IMR-90 (cell line): ENCODE measurements at regions not wholly inside any gene's neighbourhood (a gene's known extent, or its start where the extent isn't known, plus 50 kb on each side); places are given as distances from the start of the nearest gene placed in this dataset.

Experiments
- ATAC-seq: fragments of 200-7000 bp; cut with Tn5 transposase; 2 replicates; pipeline ENCODE4 v1.9.1; 2020; ENCODE audit warnings: low read depth, mild to moderate bottlenecking, moderate library complexity
- BruUV-seq: library from RNA; stranded (reverse); fragments of 400-500 nt; replicated peaks from 2 replicates; lab custom pipeline; 2021; lab: Mats Ljungman, UMichigan
- CTCF ChIA-PET: fragments of 300-600 bp; formaldehyde crosslinking; extraction: SDS; loops from one replicate; lab custom pipeline; 2021; ENCODE audit warnings: antibody characterized with exemption; lab: Yijun Ruan, JAX
- POLR2A ChIA-PET: fragments of 300-600 bp; sonication (Branson Sonifier 250); formaldehyde crosslinking; loops from one replicate; lab custom pipeline; 2022; ENCODE audit warnings: antibody characterized with exemption; ENCODE audit not compliant: unreplicated experiment; lab: Charles Lee
- DNase-seq: peaks from one replicate; pipeline ENCODE4 v3.0.0; 2013
- H2AFZ ChIP-seq: replicated peaks from 2 replicates; pipeline ENCODE3; 2013; ENCODE audit warnings: low read length, mild to moderate bottlenecking; ENCODE audit not compliant: poor library complexity
- H2AK5ac ChIP-seq: 2 replicates; pipeline ENCODE4 v1.6.1; 2013; ENCODE audit warnings: low read depth, low read length, inconsistent platforms
- H2AK9ac ChIP-seq: replicated peaks from 2 replicates; pipeline ENCODE3; 2013; ENCODE audit warnings: mild to moderate bottlenecking, low read depth, low read length, moderate library complexity; ENCODE audit not compliant: poor library complexity
- H2BK120ac ChIP-seq: 2 replicates; pipeline ENCODE4 v1.6.1; 2013; ENCODE audit warnings: low read depth, low read length, inconsistent platforms
- H2BK15ac ChIP-seq: 3 replicates; pipeline ENCODE4 v1.6.1; 2013; ENCODE audit warnings: low read depth, low read length, inconsistent platforms
- H2BK20ac ChIP-seq: 2 replicates; pipeline ENCODE4 v1.6.1; 2013; ENCODE audit warnings: low read depth, mild to moderate bottlenecking, inconsistent platforms, low read length, moderate library complexity
- H2BK5ac ChIP-seq: 2 replicates; pipeline ENCODE4 v1.6.1; 2013; ENCODE audit warnings: mild to moderate bottlenecking, low read depth, low read length, inconsistent platforms; ENCODE audit not compliant: poor library complexity, severe bottlenecking
- H3K14ac ChIP-seq: replicated peaks from 2 replicates; pipeline ENCODE4 v1.6.1; 2013; ENCODE audit warnings: low read depth, low read length, inconsistent platforms
- H3K18ac ChIP-seq: 2 replicates; pipeline ENCODE4 v1.6.1; 2013; ENCODE audit warnings: low read depth, low read length, control low read depth
- H3K23ac ChIP-seq: 2 replicates; pipeline ENCODE4 v1.6.1; 2013; ENCODE audit warnings: low read depth, low read length, inconsistent platforms
- H3K27ac ChIP-seq: 2 replicates; pipeline ENCODE4 v1.5.1; 2013; ENCODE audit warnings: mild to moderate bottlenecking, control low read depth, low read length; ENCODE audit not compliant: insufficient read depth
- H3K27me3 ChIP-seq: 2 replicates; pipeline ENCODE4 v1.6.1; 2013; ENCODE audit warnings: low read length; ENCODE audit not compliant: control insufficient read depth, insufficient read depth
- H3K36me3 ChIP-seq: 2 replicates; pipeline ENCODE4 v1.6.1; 2013; ENCODE audit warnings: low read length, mixed read lengths; ENCODE audit not compliant: control insufficient read depth, insufficient read depth
- H3K4ac ChIP-seq: 2 replicates; pipeline ENCODE4 v1.6.1; 2013; ENCODE audit warnings: low read depth, low read length, inconsistent platforms
- H3K4me1 ChIP-seq: 2 replicates; pipeline ENCODE4 v1.6.1; 2013; ENCODE audit warnings: low read length, mixed read lengths; ENCODE audit not compliant: control insufficient read depth, insufficient read depth
- H3K4me2 ChIP-seq: 2 replicates; pipeline ENCODE4 v1.6.1; 2013; ENCODE audit warnings: low read depth, mild to moderate bottlenecking, control low read depth, low read length, moderate library complexity
- H3K4me3 ChIP-seq: 2 replicates; pipeline ENCODE4 v1.5.1; 2013; ENCODE audit warnings: low read depth, mild to moderate bottlenecking, control low read depth, low read length, moderate library complexity; ENCODE audit not compliant: insufficient read depth
- H3K56ac ChIP-seq: 2 replicates; pipeline ENCODE4 v1.6.1; 2013; ENCODE audit warnings: low read length, inconsistent platforms; ENCODE audit not compliant: insufficient read depth; ENCODE audit errors: extremely low read depth
- H3K79me1 ChIP-seq, 2 experiments: 2 replicates each; pipeline ENCODE4 v1.6.1; 2013; ENCODE audit warnings: low read length in 2 of 2, inconsistent platforms in 1 of 2, low read depth in 1 of 2
- H3K9ac ChIP-seq: 2 replicates; pipeline ENCODE4 v1.6.1; 2013; ENCODE audit warnings: low read depth, low read length, control low read depth
- H3K9me1 ChIP-seq: 2 replicates; pipeline ENCODE4 v1.6.1; 2013; ENCODE audit warnings: low read length, inconsistent platforms; ENCODE audit not compliant: insufficient read depth
- H3K9me3 ChIP-seq: 2 replicates; pipeline ENCODE4 v1.6.1; 2013; ENCODE audit warnings: low read length; ENCODE audit not compliant: control insufficient read depth, insufficient read depth
- H4K20me1 ChIP-seq: 2 replicates; pipeline ENCODE4 v1.6.1; 2013; ENCODE audit warnings: low read length, inconsistent platforms; ENCODE audit not compliant: insufficient read depth
- H4K5ac ChIP-seq: 2 replicates; pipeline ENCODE4 v1.6.1; 2013; ENCODE audit warnings: mild to moderate bottlenecking, low read depth, low read length, control low read depth
- H4K8ac ChIP-seq, 2 experiments: 2 replicates each; pipeline ENCODE4 v1.6.1; 2013; ENCODE audit warnings: low read depth in 2 of 2, low read length in 2 of 2, control low read depth in 1 of 2, inconsistent platforms in 1 of 2
- H4K91ac ChIP-seq: 2 replicates; pipeline ENCODE4 v1.6.1; 2013; ENCODE audit warnings: low read depth, low read length, inconsistent platforms; ENCODE audit not compliant: insufficient read depth
- CEBPB ChIP-seq: IDR thresholded peaks from 2 replicates; pipeline ENCODE4 v1.6.1; 2012; ENCODE audit warnings: low read depth, low read length, improper control_type of control experiment
- CHD1 ChIP-seq: IDR thresholded peaks from 2 replicates; pipeline ENCODE4 v1.6.1; 2012; ENCODE audit warnings: low read depth, low read length, improper control_type of control experiment
- CTCF ChIP-seq: conservative IDR thresholded peaks from 2 replicates; pipeline ENCODE4 v1.5.1; 2012; ENCODE audit warnings: mild to moderate bottlenecking, low read depth, low read length, improper control_type of control experiment
- ELK1 ChIP-seq: fragments of 150-350 bp; IDR thresholded peaks from 2 replicates; pipeline ENCODE4 v1.6.1; 2016; ENCODE audit warnings: low read depth, mild to moderate bottlenecking, low read length, moderate library complexity, borderline replicate concordance
- MAFK ChIP-seq: IDR thresholded peaks from 2 replicates; pipeline ENCODE4 v1.6.1; 2012; ENCODE audit warnings: low read depth, low read length, improper control_type of control experiment
- NFE2L2 ChIP-seq: fragments of 150-350 bp; IDR thresholded peaks from 2 replicates; pipeline ENCODE4 v1.6.1; 2016; ENCODE audit warnings: low read depth, mild to moderate bottlenecking, low read length
- RCOR1 ChIP-seq: IDR thresholded peaks from 2 replicates; pipeline ENCODE4 v1.6.1; 2012; ENCODE audit warnings: mild to moderate bottlenecking, low read length, improper control_type of control experiment; ENCODE audit not compliant: insufficient replicate concordance
- USF2 ChIP-seq: fragments of 150-350 bp; IDR thresholded peaks from 2 replicates; pipeline ENCODE4 v1.6.1; 2017; ENCODE audit warnings: mild to moderate bottlenecking, antibody characterized with exemption, low read length, low read depth
- WGBS, 2 experiments: methylation state at CpG; one replicate each; pipeline versions ENCODE4 v1.1.5 to v1.1.7; 2013; ENCODE audit warnings: missing lambda C conversion rate in 2 of 2; ENCODE audit not compliant: insufficient read length in 1 of 2; ENCODE audit errors: extremely low coverage in 2 of 2; 5-methylcytosine and 5-hydroxymethylcytosine counted together
- dilution Hi-C: fragments of 300-500 bp; cut with HindIII; formaldehyde crosslinking; loops from one replicate; pipeline ENCODE4 v1.14.3; 2018; ENCODE audit warnings: low sequenced_read_pairs; ENCODE audit not compliant: unreplicated experiment
- in situ Hi-C: fragments of 300-500 bp; cut with MboI; formaldehyde crosslinking; loops from 3 replicates; pipeline ENCODE4 v1.14.3; 2019; ENCODE audit warnings: low sequenced_read_pairs, inconsistent platforms, mixed read lengths
- intact Hi-C: fragments of 100-400 bp; cut with micrococcal nuclease; formaldehyde crosslinking; loops from 2 replicates; pipeline ENCODE4 v1.10.0; 2022

GRCh38 chr3:96760956-96761355 is 53.4 kb upstream of the EPHA6 start:
- intact Hi-C loops, result no loop called here
- Histone ChIP-seq H3K9me1 (no peaks in the 10 kb centered on the region), H3K18ac (no peak overlapping the region), H3K9me3 (peaks cover 2% of the 10 kb centered on the region; the same call in 1 of the 2 replicates), H3K4me2 (no peak overlapping the region), H3K14ac (no peak overlapping the region), H3K4me1 (no peaks in the 10 kb centered on the region), H2BK15ac (no peak overlapping the region), H2BK5ac (no peak overlapping the region), H2AK5ac (no peak overlapping the region), H3K79me1 (no peaks in the 10 kb centered on the region), H4K8ac (no peak overlapping the region), H4K91ac (no peak overlapping the region), H3K56ac (no peak overlapping the region), H3K4ac (no peak overlapping the region), H2BK120ac (no peak overlapping the region), H4K5ac (no peak overlapping the region), H3K9ac (no peak overlapping the region), H2AK9ac (no peak overlapping the region), H2BK20ac (no peak overlapping the region), H4K20me1 (no peaks in the 10 kb centered on the region), H2AFZ (no peak overlapping the region), H3K27me3 (no peaks in the 10 kb centered on the region), H3K4me3 (no peak overlapping the region), H3K27ac (no peak overlapping the region), H3K23ac (no peak overlapping the region), H3K36me3 (no peaks in the 10 kb centered on the region)
- DNase-seq, result no peak
- ChIA-PET POLR2A (no interaction called here), CTCF (no interaction called here)
- WGBS, 2 experiments, result no CpG with 5 or more reads among the region's 4 CpGs
- ATAC-seq, result no peak
- BruUV-seq, result no TSS peak
- in situ Hi-C loops, result no loop called here
- dilution Hi-C loops, result no loop called here
- no peak for TF ChIP-seq ELK1
- TF ChIP-seq CHD1, result no peak
- TF ChIP-seq NFE2L2, result no peak
- TF ChIP-seq USF2, result no peak
- TF ChIP-seq CTCF, result no peak
- no peak for TF ChIP-seq CEBPB
- TF ChIP-seq RCOR1, result no peak
- no peak for TF ChIP-seq MAFK
